Astrocyte of the spinal cord (primary cell): ENCODE measurements at regions not wholly inside any gene's neighbourhood (a gene's known extent, or its start where the extent isn't known, plus 50 kb on each side); places are given as distances from the start of the nearest gene placed in this dataset.

Source experiments
- DNase-seq: peaks from one replicate; pipeline ENCODE4 v3.0.0; 2011; ENCODE audit warnings: low read depth, low spot score
- H3K4me3 ChIP-seq: 2 replicates; pipeline ENCODE4 v1.5.1; 2011; ENCODE audit warnings: low read depth, mild to moderate bottlenecking, low read length, moderate library complexity
- CTCF ChIP-seq: IDR thresholded peaks from 2 replicates; pipeline ENCODE4 v1.5.1; 2012; ENCODE audit warnings: low read depth, mild to moderate bottlenecking, low read length, inconsistent platforms
- in situ Hi-C: cut with HindIII; loops from 2 replicates; pipeline ENCODE4 v1.10.0; 2017; ENCODE audit warnings: low sequenced_read_pairs

DNA sequence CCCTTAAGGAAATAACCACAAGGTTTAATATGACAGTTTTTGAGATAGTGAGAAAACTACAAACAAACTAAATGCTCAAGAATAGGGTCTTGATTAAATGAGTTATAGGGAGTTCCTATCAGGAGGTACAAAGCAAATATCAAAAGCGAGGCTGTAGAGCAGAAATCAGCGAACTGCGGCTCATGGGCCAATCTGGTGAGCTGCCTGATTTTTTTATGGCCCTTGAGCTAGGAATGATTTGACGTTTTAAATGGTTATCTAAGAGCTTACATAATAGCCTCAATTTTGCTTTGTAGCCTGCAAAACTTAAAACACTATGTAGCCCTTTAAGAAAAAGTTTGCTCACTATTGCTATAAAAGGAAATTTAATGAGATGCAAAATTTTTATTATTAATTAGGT, 62.2 kb downstream of the XCL2 start:
- no peak for DNase-seq
- in situ Hi-C loops = no loop called here
- no peak for TF ChIP-seq CTCF
- H3K4me3 ChIP-seq = no peak overlapping the region

DNA sequence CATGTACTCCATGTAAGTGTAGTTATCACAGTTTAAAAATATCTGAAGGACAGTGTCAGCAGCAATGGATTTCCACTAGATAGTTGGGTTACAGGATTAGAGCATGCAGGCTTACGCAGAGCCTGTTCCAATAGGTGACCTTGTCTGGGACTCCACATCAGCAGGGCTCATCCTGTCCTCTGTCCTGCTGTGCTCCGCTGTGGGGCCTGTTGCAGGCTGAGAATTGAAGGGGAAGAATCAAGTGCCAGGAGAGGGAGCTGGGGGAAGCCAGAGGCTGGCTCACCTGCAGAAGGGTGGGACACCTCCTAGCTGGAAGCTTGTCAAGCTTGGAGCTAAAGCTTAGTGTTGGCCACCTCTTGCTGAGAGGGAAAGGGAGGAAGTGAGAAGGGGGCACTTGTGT, 62.8 kb downstream of the XCL2 start:
- no peak for TF ChIP-seq CTCF
- no peak overlapping the region for H3K4me3 ChIP-seq
- DNase-seq = no peak
- in situ Hi-C loops = no loop called here

- in situ Hi-C loops = no loop called here
- no peak for DNase-seq
- no peak for TF ChIP-seq CTCF
- no peak overlapping the region for H3K4me3 ChIP-seq
Observed at GRCh38 chr1:168477792-168478191, 66.0 kb downstream of the XCL2 start.

DNA sequence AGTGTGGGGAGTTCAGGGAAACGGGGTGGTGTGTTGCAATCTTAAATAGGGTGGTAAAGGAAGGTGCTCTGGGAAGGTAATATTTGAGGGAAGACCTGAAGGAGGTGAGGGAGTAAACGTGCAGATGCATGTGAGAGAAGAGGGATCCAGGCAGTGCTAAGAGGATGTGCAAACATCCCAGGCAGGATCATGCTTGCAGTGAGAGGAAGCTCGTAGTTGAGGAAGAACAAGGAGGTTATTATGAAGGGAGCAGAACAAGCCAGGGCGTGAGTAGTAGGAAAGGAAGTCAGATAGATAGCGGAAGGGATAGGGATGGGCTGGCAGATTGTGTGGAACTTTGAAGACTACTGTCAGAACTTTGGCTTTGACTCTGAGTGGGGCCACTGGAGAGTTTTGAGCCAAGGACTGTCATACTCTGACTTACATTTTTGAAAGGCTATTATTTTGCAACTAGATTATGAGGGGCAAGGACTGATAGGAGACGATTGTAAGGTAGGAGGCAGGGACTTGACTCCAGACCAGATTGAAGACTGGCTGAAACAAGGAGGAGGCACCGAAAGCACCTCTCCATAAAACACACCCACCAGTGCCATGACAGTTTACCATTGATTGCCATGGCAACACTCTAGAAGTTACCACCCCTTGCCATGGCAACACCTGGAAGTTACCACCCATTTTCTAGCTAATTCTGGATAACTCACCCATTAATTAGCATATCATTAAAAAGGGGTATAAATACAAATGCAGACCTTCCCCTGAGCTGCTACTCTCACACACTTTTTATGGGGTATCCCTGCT, 67.0 kb downstream of the XCL2 start:
- no peak for TF ChIP-seq CTCF
- no peak overlapping the region for H3K4me3 ChIP-seq
- in situ Hi-C loops = no loop called here
- no peak for DNase-seq

DNA sequence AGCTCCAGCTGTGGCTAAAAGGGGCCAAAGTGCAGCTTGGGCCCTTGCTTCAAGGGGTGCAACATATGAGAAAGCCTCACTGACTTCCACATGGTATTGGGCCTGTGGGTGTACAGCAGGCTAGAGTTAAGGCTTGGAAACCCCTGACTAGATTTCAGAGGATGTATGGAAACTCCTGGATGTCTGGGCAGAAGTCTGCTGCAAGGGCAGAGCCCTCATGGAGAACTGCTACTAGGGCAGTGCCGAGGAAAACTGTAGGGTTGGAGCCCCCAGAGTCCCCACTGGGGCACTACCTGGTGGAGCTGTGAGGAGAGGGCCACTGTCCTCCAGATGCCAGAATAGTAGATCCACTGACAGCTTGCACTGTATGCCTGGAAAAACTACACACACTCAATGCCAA, 69.5 kb downstream of the XCL2 start:
- H3K4me3 ChIP-seq = no peak overlapping the region
- in situ Hi-C loops = no loop called here
- no peak for TF ChIP-seq CTCF
- DNase-seq = no peak

GRCh38 chr1:168473126-168473525, 70.7 kb downstream of the XCL2 start:
- no peak overlapping the region for H3K4me3 ChIP-seq
- in situ Hi-C loops = no loop called here
- TF ChIP-seq CTCF = no peak
- DNase-seq = no peak
